Endothelial cell of umbilical vein (primary cell): ENCODE measurements at regions not wholly inside any gene's neighbourhood (a gene's known extent, or its start where the extent isn't known, plus 50 kb on each side); places are given as distances from the start of the nearest gene placed in this dataset.

Experiments used
- BruUV-seq: library from RNA; stranded (reverse); fragments of 400-500 nt; replicated peaks from 2 replicates; lab custom pipeline; 2021; lab: Mats Ljungman, UMichigan
- CTCF ChIA-PET: fragments of 300-600, 350-600 bp; sonication (Branson Sonifier 250); formaldehyde crosslinking; loops from one replicate; lab custom pipeline; 2021; ENCODE audit warnings: antibody characterized with exemption, inconsistent platforms; lab: Charles Lee
- POLR2A ChIA-PET: fragments of 300-600, 350-600 bp; sonication (Branson Sonifier 250); formaldehyde crosslinking; loops from one replicate; lab custom pipeline; 2021; ENCODE audit warnings: antibody characterized with exemption, inconsistent platforms; lab: Charles Lee
- DNase-seq: peaks from one replicate; pipeline ENCODE4 v3.0.0-alpha.2; 2011; ENCODE audit warnings: low read depth, low spot score
- FAIRE-seq: peaks from 2 replicates; lab custom pipeline; 2011; peaks lifted over from hg19 to GRCh38; lab: Jason Lieb, UNC
- H2AFZ ChIP-seq: 2 replicates; pipeline ENCODE4 v1.6.0; 2012; ENCODE audit warnings: low read depth, low read length, control low read depth, inconsistent platforms
- H3K27ac ChIP-seq: 2 replicates; pipeline ENCODE4 v1.5.1; 2011; ENCODE audit warnings: low read depth, mild to moderate bottlenecking, control low read depth, low read length, moderate library complexity; ENCODE audit not compliant: insufficient read depth
- H3K27me3 ChIP-seq, 2 experiments: 2 replicates each; pipeline versions ENCODE4 v1.6.0 to v1.6.1; 2011; ENCODE audit warnings: low read length in 2 of 2, mixed read lengths in 1 of 2; ENCODE audit not compliant: control insufficient read depth in 2 of 2, insufficient read depth in 2 of 2
- H3K36me3 ChIP-seq, 2 experiments: 2 replicates in 1 of 2; 3 replicates in 1 of 2; pipeline ENCODE4 v1.5.1; 2011; ENCODE audit warnings: low read length in 2 of 2, mild to moderate bottlenecking in 1 of 2, moderate library complexity in 1 of 2; ENCODE audit not compliant: control insufficient read depth in 2 of 2, insufficient read depth in 2 of 2; ENCODE audit errors: extremely low read depth in 1 of 2
- H3K4me1 ChIP-seq: 3 replicates; pipeline ENCODE4 v1.5.1; 2011; ENCODE audit warnings: mild to moderate bottlenecking, low read length; ENCODE audit not compliant: control insufficient read depth, insufficient read depth; ENCODE audit errors: extremely low read depth
- H3K4me2 ChIP-seq: 2 replicates; pipeline ENCODE4 v1.6.1; 2011; ENCODE audit warnings: low read length, control low read depth, mixed read lengths; ENCODE audit not compliant: insufficient read depth
- H3K4me3 ChIP-seq, 3 experiments: fragments of 200-600 bp in 1 of 3; sonication (generic), shearing (Covaris generic) in 1 of 3; replicated peaks in 1 of 3; 2 replicates each; pipeline ENCODE4 v1.5.1; 2011 to 2016; ENCODE audit warnings: control low read depth in 3 of 3, low read length in 3 of 3, mild to moderate bottlenecking in 2 of 3, inconsistent platforms in 1 of 3, low read depth in 1 of 3, moderate library complexity in 1 of 3; ENCODE audit not compliant: insufficient read depth in 1 of 3
- H3K79me2 ChIP-seq: 2 replicates; pipeline ENCODE4 v1.6.0; 2012; ENCODE audit warnings: low read length, inconsistent platforms; ENCODE audit not compliant: control insufficient read depth, insufficient read depth
- H3K9ac ChIP-seq: replicated peaks from 2 replicates; pipeline ENCODE3; 2011; ENCODE audit warnings: low read length, control low read depth; ENCODE audit not compliant: insufficient read depth; ENCODE audit errors: extremely low read depth
- H3K9me1 ChIP-seq: replicated peaks from 3 replicates; pipeline ENCODE4 v1.6.0; 2011; ENCODE audit warnings: mild to moderate bottlenecking, low read length; ENCODE audit not compliant: control insufficient read depth, insufficient read depth; ENCODE audit errors: extremely low read depth
- H3K9me3 ChIP-seq: replicated peaks from 2 replicates; pipeline ENCODE4 v1.5.1; 2012; ENCODE audit warnings: low read length, inconsistent platforms; ENCODE audit not compliant: control insufficient read depth, insufficient read depth
- H4K20me1 ChIP-seq: replicated peaks from 2 replicates; pipeline ENCODE3; 2011; ENCODE audit warnings: mild to moderate bottlenecking, low read length; ENCODE audit not compliant: control insufficient read depth, insufficient read depth; ENCODE audit errors: extremely low read depth
- CTCF ChIP-seq, 2 donors: IDR thresholded peaks; 1 replicate in 1 of 2; 2 replicates in 1 of 2; pipeline ENCODE4 v1.5.1; 2011; ENCODE audit warnings: low read length in 2 of 2, mild to moderate bottlenecking in 2 of 2, moderate library complexity in 2 of 2, control low read depth in 1 of 2, inconsistent platforms in 1 of 2, low read depth in 1 of 2; ENCODE audit not compliant: insufficient read depth in 1 of 2; ENCODE audit errors: extremely low read depth in 1 of 2
- EZH2 ChIP-seq: IDR thresholded peaks from 2 replicates; pipeline ENCODE4 v1.6.1; 2012; ENCODE audit warnings: borderline replicate concordance, low read depth, mild to moderate bottlenecking, moderate library complexity, low read length, inconsistent platforms; ENCODE audit not compliant: severe bottlenecking
- FOS ChIP-seq: IDR thresholded peaks from 2 replicates; pipeline ENCODE4 v1.6.1; 2011; ENCODE audit warnings: mild to moderate bottlenecking, low read length, moderate library complexity, borderline replicate concordance; ENCODE audit not compliant: insufficient read depth
- GATA2 ChIP-seq: IDR thresholded peaks from 2 replicates; pipeline ENCODE4 v1.7.0; 2011; ENCODE audit warnings: low read depth, mild to moderate bottlenecking, moderate library complexity, mixed read lengths, low read length; ENCODE audit not compliant: insufficient read length, insufficient read depth
- JUN ChIP-seq: IDR thresholded peaks from 2 replicates; pipeline ENCODE4 v1.6.1; 2011; ENCODE audit warnings: borderline replicate concordance, low read depth; ENCODE audit not compliant: insufficient read length, insufficient read depth
- MAX ChIP-seq: IDR thresholded peaks from 2 replicates; pipeline ENCODE4 v1.6.1; 2011; ENCODE audit not compliant: insufficient read depth, insufficient read length
- MYC ChIP-seq: IDR thresholded peaks from one replicate; pipeline ENCODE4 v1.6.1; 2011; ENCODE audit warnings: mild to moderate bottlenecking, low read depth, low read length
- POLR2A ChIP-seq: IDR thresholded peaks from 2 replicates; pipeline ENCODE4 v1.6.1; 2012; ENCODE audit warnings: low read depth, mild to moderate bottlenecking, control low read depth, low read length
- POLR2AphosphoS5 ChIP-seq: IDR thresholded peaks from 2 replicates; pipeline ENCODE4 v1.6.1; 2012; ENCODE audit warnings: low read depth, mild to moderate bottlenecking, control low read depth, low read length, moderate library complexity; ENCODE audit not compliant: insufficient read depth
- dilution Hi-C: fragments of 300-500 bp; cut with MboI; formaldehyde crosslinking; loops from one replicate; pipeline ENCODE4 v1.15.0; 2019; ENCODE audit warnings: low sequenced_read_pairs; ENCODE audit not compliant: extremely low pct_ligation_motif_present
- intact Hi-C: fragments of 100-400 bp; cut with micrococcal nuclease; formaldehyde crosslinking; loops from one replicate; pipeline ENCODE4 v1.10.0; 2022

GRCh38 chr13:74695021-74695800 is 561.0 kb upstream of the KLF12 start:
- no peaks in the 10 kb centered on the region for H3K9me1 ChIP-seq
- intact Hi-C loops = no loop called here
- H3K27me3 ChIP-seq = no peaks in the 10 kb centered on the region
- no TSS peak for BruUV-seq
- H3K9ac ChIP-seq = no peak overlapping the region
- H3K4me3 ChIP-seq = no peak overlapping the region
- H3K36me3 ChIP-seq = no peaks in the 10 kb centered on the region
- TF ChIP-seq EZH2 = no peak
- no peak for TF ChIP-seq POLR2AphosphoS5
- no peak for TF ChIP-seq JUN
- no peak for TF ChIP-seq MYC
- no peak for TF ChIP-seq FOS
- no peak for TF ChIP-seq GATA2
- no peak for TF ChIP-seq MAX
- TF ChIP-seq CTCF (IDR thresholded peaks at IDR 0.05; ENCODE audit: extremely low read depth in 1 of 2, insufficient read depth in 1 of 2, low read depth in 1 of 2, low read length in 2 of 2) = no peak
- TF ChIP-seq POLR2A = no peak
- no peak for FAIRE-seq
- H4K20me1 ChIP-seq = no peaks in the 10 kb centered on the region
- H3K79me2 ChIP-seq = no peaks in the 10 kb centered on the region
- H3K4me1 ChIP-seq = no peaks in the 10 kb centered on the region
- POLR2A ChIA-PET = no interaction called here
- H2AFZ ChIP-seq = no peak overlapping the region
- dilution Hi-C loops = no loop called here
- H3K27ac ChIP-seq = no peak overlapping the region
- no peak overlapping the region for H3K4me2 ChIP-seq
- DNase-seq = no peak
- no peaks in the 10 kb centered on the region for H3K9me3 ChIP-seq
- CTCF ChIA-PET = interaction anchor here (0.6 kb wide), 1 partner anchor 1342 kb away, joined by 3 read pairs; no protein-coding TSS in a partner anchor
